Small intestine (tissue), 7 donors: ENCODE measurements at regions not wholly inside any gene's neighbourhood (a gene's known extent, or its start where the extent isn't known, plus 50 kb on each side); places are given as distances from the start of the nearest gene placed in this dataset.

ENCODE experiments used
- DNase-seq, 2 donors: peaks; one replicate each; pipeline versions ENCODE4 v3.0.0 to v3.0.0-alpha.2; 2013
- FAIRE-seq: peaks from 2 replicates; lab custom pipeline; 2012; peaks lifted over from hg19 to GRCh38; lab: Jason Lieb, UNC
- H3K27ac ChIP-seq, 3 donors: one replicate each; pipeline ENCODE4 v1.5.1; 2013; ENCODE audit warnings: low read length in 2 of 3, mild to moderate bottlenecking in 2 of 3, control low read depth in 1 of 3, inconsistent platforms in 1 of 3, low read depth in 1 of 3, moderate library complexity in 1 of 3
- H3K27me3 ChIP-seq, 3 donors: one replicate each; pipeline ENCODE4 v1.6.1; 2013; ENCODE audit warnings: low read length in 3 of 3, inconsistent platforms in 1 of 3; ENCODE audit not compliant: control insufficient read depth in 3 of 3, insufficient read depth in 3 of 3
- H3K36me3 ChIP-seq, 3 donors: one replicate each; pipeline ENCODE4 v1.6.1; 2013; ENCODE audit warnings: low read length in 3 of 3, inconsistent platforms in 1 of 3, low read depth in 1 of 3, mild to moderate bottlenecking in 1 of 3, moderate library complexity in 1 of 3; ENCODE audit not compliant: control insufficient read depth in 3 of 3, insufficient read depth in 2 of 3
- H3K4me1 ChIP-seq, 3 donors: one replicate each; pipeline ENCODE4 v1.6.1; 2013; ENCODE audit warnings: low read length in 2 of 3, inconsistent platforms in 1 of 3, low read depth in 1 of 3, mild to moderate bottlenecking in 1 of 3, moderate library complexity in 1 of 3; ENCODE audit not compliant: control insufficient read depth in 3 of 3, insufficient read depth in 2 of 3
- H3K4me3 ChIP-seq, 3 donors: one replicate each; pipeline ENCODE4 v1.5.1; 2013; ENCODE audit warnings: low read length in 3 of 3, control low read depth in 1 of 3, inconsistent platforms in 1 of 3, low read depth in 1 of 3, mild to moderate bottlenecking in 1 of 3, moderate library complexity in 1 of 3
- H3K9me3 ChIP-seq, 2 donors: one replicate each; pipeline ENCODE4 v1.6.1; 2013; ENCODE audit warnings: low read depth in 1 of 2, low read length in 1 of 2; ENCODE audit not compliant: control insufficient read depth in 2 of 2, insufficient read depth in 1 of 2
- WGBS, 3 donors: extraction: QIAGEN DNeasy Blood & Tissue Kit; methylation state at CpG; one replicate each; pipeline ENCODE4 v1.1.7; 2013; 5-methylcytosine and 5-hydroxymethylcytosine counted together
- donor health status: healthy with polysubstance abuse.
- donor health status: control.
- donor health status: control.
- donor health status: Bipolar disorder and iron deficiency.
- donor health status: healthy.

GRCh38 chr6:114523508-114523907, 180.7 kb upstream of the HS3ST5 start:
- Histone ChIP-seq H3K4me3 (no peak overlapping the region), H3K27me3 (no peaks in the 10 kb centered on the region), H3K4me1 (no peaks in the 10 kb centered on the region), H3K27ac (no peak overlapping the region), H3K9me3 (no peaks in the 10 kb centered on the region), H3K36me3 (no peaks in the 10 kb centered on the region)
- FAIRE-seq (no peak), DNase-seq (no peak)
- 64 to 88% (median 81%) methylated on average over 2 of the region's 2 CpGs for WGBS, 3 donors

GRCh38 chr6:114521926-114522325, 179.1 kb upstream of the HS3ST5 start:
- Histone ChIP-seq H3K27ac (no peak overlapping the region), H3K4me3 (no peak overlapping the region), H3K27me3 (no peaks in the 10 kb centered on the region), H3K9me3 (no peaks in the 10 kb centered on the region), H3K36me3 (no peaks in the 10 kb centered on the region), H3K4me1 (no peaks in the 10 kb centered on the region)
- WGBS, 3 donors, result 65 to 74% (median 66%) methylated on average over 3 of the region's 3 CpGs
- no peak for DNase-seq
- FAIRE-seq, result no peak

GRCh38 chr6:114520976-114521375, 178.2 kb upstream of the HS3ST5 start:
- FAIRE-seq (no peak), DNase-seq (no peak)
- H3K9me3 ChIP-seq, result no peaks in the 10 kb centered on the region
- no peaks in the 10 kb centered on the region for H3K27me3 ChIP-seq
- no peaks in the 10 kb centered on the region for H3K4me1 ChIP-seq
- no peaks in the 10 kb centered on the region for H3K36me3 ChIP-seq
- WGBS, 3 donors, result 85 to 93% (median 91%) methylated on average over 3 of the region's 3 CpGs
- no peak overlapping the region for H3K27ac ChIP-seq
- no peak overlapping the region for H3K4me3 ChIP-seq

GRCh38 chr6:114514170-114514569, 171.3 kb upstream of the HS3ST5 start:
- Histone ChIP-seq H3K4me1 (no peaks in the 10 kb centered on the region), H3K27me3 (no peaks in the 10 kb centered on the region), H3K4me3 (no peak overlapping the region), H3K9me3 (no peaks in the 10 kb centered on the region), H3K36me3 (no peaks in the 10 kb centered on the region), H3K27ac (no peak overlapping the region)
- WGBS, 3 donors, result 38 to 50% (median 45%) methylated on average over 1 of the region's 1 CpG
- DNase-seq (no peak), FAIRE-seq (no peak)

- DNase-seq, result no peak
- Histone ChIP-seq H3K36me3 (no peaks in the 10 kb centered on the region), H3K27me3 (no peaks in the 10 kb centered on the region), H3K4me1 (no peaks in the 10 kb centered on the region), H3K27ac (no peak overlapping the region), H3K4me3 (no peak overlapping the region), H3K9me3 (no peaks in the 10 kb centered on the region)
- no peak for FAIRE-seq
- 64 to 76% (median 70%) methylated on average over 3 of the region's 3 CpGs for WGBS, 3 donors
Measured at GRCh38 chr6:114471450-114471849, 128.6 kb upstream of the HS3ST5 start.

- Histone ChIP-seq H3K4me3 (no peak overlapping the region), H3K36me3 (no peaks in the 10 kb centered on the region), H3K27ac (no peak overlapping the region), H3K4me1 (no peaks in the 10 kb centered on the region), H3K9me3 (no peaks in the 10 kb centered on the region), H3K27me3 (no peaks in the 10 kb centered on the region)
- no peak for DNase-seq
- no peak for FAIRE-seq
- WGBS, 3 donors, result 76 to 82% (median 82%) methylated on average over 2 of the region's 2 CpGs
Measured at GRCh38 chr6:114467931-114468330, 125.1 kb upstream of the HS3ST5 start.

- no peak overlapping the region for H3K4me3 ChIP-seq
- WGBS, 3 donors, result 71 to 80% (median 80%) methylated on average over 4 of the region's 4 CpGs
- H3K9me3 ChIP-seq, result no peaks in the 10 kb centered on the region
- no peaks in the 10 kb centered on the region for H3K4me1 ChIP-seq
- H3K27me3 ChIP-seq, result no peaks in the 10 kb centered on the region
- no peaks in the 10 kb centered on the region for H3K36me3 ChIP-seq
- DNase-seq, result no peak
- H3K27ac ChIP-seq, result no peak overlapping the region
- no peak for FAIRE-seq
Measured at GRCh38 chr6:114465511-114465910, 122.7 kb upstream of the HS3ST5 start.

- DNase-seq, result no peak
- WGBS, 3 donors, result 83 to 91% (median 88%) methylated on average over 1 of the region's 1 CpG
- FAIRE-seq, result no peak
Measured at GRCh38 chr6:114453737-114454276, 111.0 kb upstream of the HS3ST5 start.

GRCh38 chr6:114452785-114453401, 110.1 kb upstream of the HS3ST5 start:
- DNase-seq (no peak), FAIRE-seq (no peak)
- 49 to 68% (median 55%) methylated on average over 4 of the region's 4 CpGs for WGBS, 3 donors
- no peaks in the 10 kb centered on the region for H3K9me3 ChIP-seq
- H3K36me3 ChIP-seq, result no peaks in the 10 kb centered on the region
- H3K27ac ChIP-seq, result no peak overlapping the region
- H3K4me1 ChIP-seq, result no peaks in the 10 kb centered on the region
- H3K4me3 ChIP-seq, result no peak overlapping the region
- no peaks in the 10 kb centered on the region for H3K27me3 ChIP-seq

More at GRCh38 chr6:114453737-114454276, 111.0 kb upstream of the HS3ST5 start:
- no peaks in the 10 kb centered on the region for H3K9me3 ChIP-seq
- H3K27me3 ChIP-seq, result no peaks in the 10 kb centered on the region
- H3K4me1 ChIP-seq, result no peaks in the 10 kb centered on the region
- no peaks in the 10 kb centered on the region for H3K36me3 ChIP-seq
- no peak overlapping the region for H3K27ac ChIP-seq
- H3K4me3 ChIP-seq, result no peak overlapping the region
